ENCODE measurements at regions not wholly inside any gene's neighbourhood (a gene's known extent, or its start where the extent isn't known, plus 50 kb on each side); places are given as distances from the start of the nearest gene placed in this dataset.

GRCh38 chr20:4601630-4602296 lies 84.5 kb upstream of the PRNP start:
- TF ChIP-seq POLR2AphosphoS5 (IDR thresholded peaks at IDR 0.05; ENCODE audit: borderline replicate concordance, low read depth, low read length): no peak
- TF ChIP-seq EZH2 (IDR thresholded peaks at IDR 0.05): no peak
- no peak for TF ChIP-seq FOXP2 (optimal IDR thresholded peaks at IDR 0.05; ENCODE audit: control extremely low read depth, extremely low read length, insufficient read depth)
